ENCODE measurements at regions not wholly inside any gene's neighbourhood (a gene's known extent, or its start where the extent isn't known, plus 50 kb on each side); places are given as distances from the start of the nearest gene placed in this dataset.

GRCh38 chr3:15918988-15919387, 121.2 kb upstream of the ANKRD28 start:
- WGBS, 2 donors, result 90 to 93% methylated on average over 5 of the region's 5 CpGs
- Histone ChIP-seq H3K4me1 (no peaks in the 10 kb centered on the region), H3K36me3 (replicated peaks in 1 of 2; ENCODE audit: insufficient read depth in 1 of 2, low read depth in 2 of 2) (no peaks in the 10 kb centered on the region), H3K9me3 (no peaks in the 10 kb centered on the region), H3K27me3 (no peaks in the 10 kb centered on the region), H3K4me3 (no peak overlapping the region), H3K27ac (no peak overlapping the region)
- no peak for TF ChIP-seq CTCF (IDR thresholded peaks at IDR 0.05)
- TF ChIP-seq POLR2A (IDR thresholded peaks at IDR 0.05), result no peak
- ATAC-seq, result no peak
- intact Hi-C loops (cut with DNase I), result no loop called here
- DNase-seq, result no peak

- Histone ChIP-seq H3K9me3 (no peaks in the 10 kb centered on the region), H3K36me3 (replicated peaks in 1 of 2; ENCODE audit: insufficient read depth in 1 of 2, low read depth in 2 of 2) (no peaks in the 10 kb centered on the region), H3K27me3 (no peaks in the 10 kb centered on the region), H3K4me3 (no peak overlapping the region), H3K4me1 (no peaks in the 10 kb centered on the region), H3K27ac (no peak overlapping the region)
- 83 to 92% methylated on average over 2 of the region's 2 CpGs for WGBS, 2 donors
- TF ChIP-seq CTCF (IDR thresholded peaks at IDR 0.05), result no peak
- DNase-seq, result no peak
- intact Hi-C loops (cut with DNase I), result no loop called here
- ATAC-seq, result no peak
These were observed 122.2 kb upstream of the ANKRD28 start for GRCh38 chr3:15919971-15920370.

GRCh38 chr3:15923640-15924405, 126.0 kb upstream of the ANKRD28 start:
- intact Hi-C loops (cut with DNase I), result no loop called here
- Histone ChIP-seq H3K36me3 (replicated peaks in 1 of 2; ENCODE audit: insufficient read depth in 1 of 2, low read depth in 2 of 2) (no peaks in the 10 kb centered on the region), H3K9me3 (no peaks in the 10 kb centered on the region), H3K4me3 (no peak overlapping the region), H3K27me3 (no peaks in the 10 kb centered on the region), H3K4me1 (no peaks in the 10 kb centered on the region), H3K27ac (no peak overlapping the region)
- TF ChIP-seq POLR2A (IDR thresholded peaks at IDR 0.05), result no peak
- no peak for TF ChIP-seq CTCF (IDR thresholded peaks at IDR 0.05)
- 83 to 95% methylated on average over 5 of the region's 5 CpGs for WGBS, 2 donors
- ATAC-seq (no peak), DNase-seq (no peak)

- no peaks in the 10 kb centered on the region for H3K27me3 ChIP-seq
- no peaks in the 10 kb centered on the region for H3K36me3 ChIP-seq (replicated peaks in 1 of 2; ENCODE audit: insufficient read depth in 1 of 2, low read depth in 2 of 2)
- no peaks in the 10 kb centered on the region for H3K4me1 ChIP-seq
- no peak for DNase-seq
- WGBS, 2 donors, result 33 to 41% methylated on average over 2 of the region's 2 CpGs
- intact Hi-C loops (cut with DNase I), result no loop called here
- ATAC-seq, result no peak
- H3K27ac ChIP-seq, result no peak overlapping the region
- no peak for TF ChIP-seq CTCF (IDR thresholded peaks at IDR 0.05)
- no peak for TF ChIP-seq POLR2A (IDR thresholded peaks at IDR 0.05)
- H3K4me3 ChIP-seq, result no peak overlapping the region
- H3K9me3 ChIP-seq, result no peaks in the 10 kb centered on the region
These were observed 127.1 kb upstream of the ANKRD28 start for GRCh38 chr3:15924914-15925313.

GRCh38 chr3:15926871-15927270, 129.1 kb upstream of the ANKRD28 start:
- ATAC-seq, result no peak
- Histone ChIP-seq H3K4me1 (no peaks in the 10 kb centered on the region), H3K27me3 (no peaks in the 10 kb centered on the region), H3K36me3 (replicated peaks in 1 of 2; ENCODE audit: insufficient read depth in 1 of 2, low read depth in 2 of 2) (no peaks in the 10 kb centered on the region), H3K4me3 (no peak overlapping the region), H3K9me3 (no peaks in the 10 kb centered on the region), H3K27ac (no peak overlapping the region)
- intact Hi-C loops (cut with DNase I), result no loop called here
- DNase-seq, result no peak
- WGBS, 2 donors, result 88 to 89% methylated on average over 2 of the region's 2 CpGs
- TF ChIP-seq CTCF (IDR thresholded peaks at IDR 0.05) (no peak), POLR2A (IDR thresholded peaks at IDR 0.05) (no peak)

Measured in body of pancreas (tissue), 4 donors.